PC-3 (cell line): ENCODE measurements at regions not wholly inside any gene's neighbourhood (a gene's known extent, or its start where the extent isn't known, plus 50 kb on each side); places are given as distances from the start of the nearest gene placed in this dataset.
"Not testable (repeated sequence)": the region's sequence is repeated elsewhere in the genome, so short reads cannot be mapped to it uniquely, and the experiment has no call there.

Experiments used
- ATAC-seq: fragments of 200-7000 bp; cut with Tn5 transposase; 2 replicates; pipeline ENCODE4 v1.9.1; 2020; ENCODE audit warnings: mild to moderate bottlenecking, moderate library complexity
- BruUV-seq: library from RNA; stranded (reverse); fragments of 400-500 nt; replicated peaks from 2 replicates; lab custom pipeline; 2021; lab: Mats Ljungman, UMichigan
- CTCF ChIA-PET: fragments of 300-600 bp; sonication (Branson Sonifier 250); formaldehyde crosslinking; loops from one replicate; lab custom pipeline; 2022; ENCODE audit warnings: antibody characterized with exemption; lab: Charles Lee
- POLR2A ChIA-PET: fragments of 300-600 bp; sonication (Branson Sonifier 250); formaldehyde crosslinking; loops from one replicate; lab custom pipeline; 2022; ENCODE audit warnings: antibody characterized with exemption; ENCODE audit not compliant: unreplicated experiment; lab: Charles Lee
- DNase-seq: peaks from one replicate; pipeline ENCODE4 v3.0.0-alpha.2; 2015
- H2AFZ ChIP-seq: fragments of 300-600 bp; sonication (generic); 2 replicates; pipeline ENCODE4 v1.6.0; 2016; ENCODE audit warnings: antibody characterized with exemption, low read length
- H3F3A ChIP-seq: fragments of 300-600 bp; sonication (generic); one replicate; pipeline ENCODE4 v1.6.0; 2017; ENCODE audit warnings: antibody characterized with exemption, low read length, control low read depth, mild to moderate bottlenecking; ENCODE audit not compliant: unreplicated experiment
- H3K27ac ChIP-seq: fragments of 300-600 bp; sonication (generic); 2 replicates; pipeline ENCODE4 v1.5.1; 2016; ENCODE audit warnings: mild to moderate bottlenecking, low read length
- H3K27me3 ChIP-seq: fragments of 300-600 bp; sonication (generic); 2 replicates; pipeline ENCODE4 v1.6.1; 2016; ENCODE audit warnings: low read length, mixed read lengths
- H3K36me3 ChIP-seq: fragments of 300-600 bp; sonication (generic); 2 replicates; pipeline ENCODE4 v1.6.1; 2016; ENCODE audit warnings: low read depth, mixed run types, low read length, mixed read lengths
- H3K4me1 ChIP-seq: fragments of 300-600 bp; sonication (generic); 2 replicates; pipeline ENCODE4 v1.5.1; 2016; ENCODE audit warnings: low read length; ENCODE audit not compliant: insufficient read depth
- H3K4me2 ChIP-seq: fragments of 300-600 bp; sonication (generic); 2 replicates; pipeline ENCODE4 v1.6.0; 2016; ENCODE audit warnings: low read length
- H3K4me3 ChIP-seq: fragments of 300-600 bp; sonication (generic); 2 replicates; pipeline ENCODE4 v1.5.1; 2016; ENCODE audit warnings: mild to moderate bottlenecking, low read length, mixed read lengths
- H3K79me2 ChIP-seq: fragments of 300-600 bp; sonication (generic); 2 replicates; pipeline ENCODE4 v1.6.1; 2017; ENCODE audit warnings: low read length, mixed read lengths
- H3K9ac ChIP-seq: fragments of 300-600 bp; sonication (generic); 2 replicates; pipeline ENCODE4 v1.6.0; 2016; ENCODE audit warnings: mild to moderate bottlenecking, low read length
- H3K9me2 ChIP-seq: fragments of 300-600 bp; sonication (generic); replicated peaks from 2 replicates; pipeline ENCODE4 v1.6.1; 2016; ENCODE audit warnings: mixed run types, low read length, mixed read lengths
- H3K9me3 ChIP-seq: fragments of 300-600 bp; sonication (generic); 2 replicates; pipeline ENCODE4 v1.6.1; 2016; ENCODE audit warnings: low read length, mixed read lengths
- H4K20me1 ChIP-seq: fragments of 300-600 bp; sonication (generic); 2 replicates; pipeline ENCODE4 v1.6.1; 2016; ENCODE audit warnings: low read length, mixed read lengths
- intact Hi-C: fragments of 100-400 bp; cut with micrococcal nuclease; formaldehyde crosslinking; loops from 2 replicates; pipeline ENCODE4 v1.9.0; 2023

- H4K20me1 ChIP-seq, H3K4me3 ChIP-seq, H3K9ac ChIP-seq, H3K4me1 ChIP-seq, ATAC-seq, H2AFZ ChIP-seq, H3K9me2 ChIP-seq, H3K4me2 ChIP-seq, H3K79me2 ChIP-seq, CTCF ChIA-PET, H3K27ac ChIP-seq, BruUV-seq, H3K36me3 ChIP-seq, H3K27me3 ChIP-seq, H3F3A ChIP-seq, POLR2A ChIA-PET, H3K9me3 ChIP-seq, DNase-seq, intact Hi-C loops: not testable (repeated sequence)
Measured at GRCh38 chrY:25396911-25397310, 225.0 kb upstream of the CDY1 start.

- H2AFZ ChIP-seq, H4K20me1 ChIP-seq, H3K27me3 ChIP-seq, H3K9ac ChIP-seq, intact Hi-C loops, CTCF ChIA-PET, H3K4me2 ChIP-seq, H3K79me2 ChIP-seq, POLR2A ChIA-PET, H3K4me1 ChIP-seq, H3K27ac ChIP-seq, H3K4me3 ChIP-seq, H3K36me3 ChIP-seq, H3K9me3 ChIP-seq, H3F3A ChIP-seq, H3K9me2 ChIP-seq, DNase-seq, BruUV-seq: not testable (repeated sequence)
- peak; percentile 83 for ATAC-seq
Measured at GRCh38 chrY:25399081-25399480, 222.8 kb upstream of the CDY1 start.

- BruUV-seq, H3K4me2 ChIP-seq, H3K4me1 ChIP-seq, intact Hi-C loops, H2AFZ ChIP-seq, H3K9ac ChIP-seq, H3K4me3 ChIP-seq, ATAC-seq, H3K79me2 ChIP-seq, H3F3A ChIP-seq, DNase-seq, H3K36me3 ChIP-seq, H3K9me2 ChIP-seq, H3K9me3 ChIP-seq, H3K27ac ChIP-seq, POLR2A ChIA-PET, CTCF ChIA-PET, H3K27me3 ChIP-seq, H4K20me1 ChIP-seq: not testable (repeated sequence)
Measured at GRCh38 chrY:25408327-25408726, 213.6 kb upstream of the CDY1 start.
